ENCODE measurements at regions not wholly inside any gene's neighbourhood (a gene's known extent, or its start where the extent isn't known, plus 50 kb on each side); places are given as distances from the start of the nearest gene placed in this dataset.

- TF ChIP-seq CTCF (conservative IDR thresholded peaks at IDR 0.05 in 1 of 2, IDR thresholded peaks at IDR 0.05 in 1 of 2; ENCODE audit: extremely low read depth in 1 of 2, insufficient read depth in 1 of 2, low read depth in 1 of 2, low read length in 2 of 2): no peak
- no peak for TF ChIP-seq EZH2 (IDR thresholded peaks at IDR 0.05; ENCODE audit: borderline replicate concordance, low read length)
Observed at GRCh38 chr20:11826334-11826733, 91.4 kb upstream of the BTBD3 start.

All from mammary epithelial cell (primary cell).